ENCODE measurements at regions not wholly inside any gene's neighbourhood (a gene's known extent, or its start where the extent isn't known, plus 50 kb on each side); places are given as distances from the start of the nearest gene placed in this dataset.

DNA sequence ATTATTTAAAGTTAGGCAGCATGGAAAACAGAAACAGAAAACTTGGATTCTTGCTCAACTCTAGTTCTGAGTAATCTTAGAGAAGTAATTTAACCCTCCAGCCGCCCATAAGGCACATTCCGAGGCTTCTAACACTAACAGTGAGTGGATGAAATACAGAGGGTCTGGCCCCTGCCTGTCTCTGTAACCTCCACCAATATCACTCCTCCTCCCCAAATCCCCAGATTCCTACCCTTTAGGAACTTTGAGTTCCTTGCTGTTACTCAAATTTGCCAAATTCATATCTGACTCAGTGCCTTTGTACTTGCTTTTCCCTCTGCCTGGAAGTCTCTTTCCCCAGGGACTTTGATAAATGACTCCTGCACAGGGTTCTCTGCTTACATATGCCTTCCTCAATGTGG, 112.5 kb upstream of the TGFBR2 start (continued):
- no peak for TF ChIP-seq CHD2 (IDR thresholded peaks at IDR 0.05; ENCODE audit: low read length)
